SHP77 treated with DMSO at 0.1 percent for 48 hours (cell line): ENCODE measurements at regions not wholly inside any gene's neighbourhood (a gene's known extent, or its start where the extent isn't known, plus 50 kb on each side); places are given as distances from the start of the nearest gene placed in this dataset.
"Not testable (repeated sequence)": the region's sequence is repeated elsewhere in the genome, so short reads cannot be mapped to it uniquely, and the experiment has no call there.

Experiments used
- DNase-seq: peaks from one replicate; lab custom pipeline; 2025; lab: John Stamatoyannopoulos, UW

GRCh38 chr11:47928426-47928825, 51.9 kb upstream of the PTPRJ start:
- DNase-seq, result no peak

- DNase-seq, result no peak
Measured at GRCh38 chr11:47924184-47924691, 56.1 kb upstream of the PTPRJ start.

GRCh38 chr11:47923667-47924066, 56.7 kb upstream of the PTPRJ start:
- no peak for DNase-seq

GRCh38 chr11:47921080-47921555, 59.2 kb upstream of the PTPRJ start:
- DNase-seq, result not testable (repeated sequence)

- DNase-seq, result no peak
Measured at GRCh38 chr11:47918882-47919495, 61.4 kb upstream of the PTPRJ start.

- no peak for DNase-seq
Measured at GRCh38 chr11:47918370-47918690, 62.0 kb upstream of the PTPRJ start.

- peak; percentile 88 for DNase-seq
Measured at GRCh38 chr11:47917599-47918369, 62.6 kb upstream of the PTPRJ start.

- no peak for DNase-seq
Measured at GRCh38 chr11:47916361-47916841, 64.0 kb upstream of the PTPRJ start.

- no peak for DNase-seq
Measured at GRCh38 chr11:47915783-47916182, 64.6 kb upstream of the PTPRJ start.

- DNase-seq, result no peak
Measured at GRCh38 chr11:47915374-47915773, 65.0 kb upstream of the PTPRJ start.

- no peak for DNase-seq
Measured at GRCh38 chr11:47914743-47915142, 65.6 kb upstream of the PTPRJ start.

GRCh38 chr11:47913529-47914244, 65.5 kb upstream of the NUP160 start:
- DNase-seq, result no peak

GRCh38 chr11:47912843-47913437, 64.8 kb upstream of the NUP160 start:
- DNase-seq, result no peak

GRCh38 chr11:47911149-47911548, 63.0 kb upstream of the NUP160 start:
- DNase-seq, result no peak

GRCh38 chr11:47908198-47908597, 60.0 kb upstream of the NUP160 start:
- no peak for DNase-seq

GRCh38 chr11:47907499-47907898, 59.3 kb upstream of the NUP160 start:
- no peak for DNase-seq

GRCh38 chr11:47906066-47906465, 57.9 kb upstream of the NUP160 start:
- DNase-seq, result no peak

- no peak for DNase-seq
Measured at GRCh38 chr11:47905358-47906059, 57.4 kb upstream of the NUP160 start.

- no peak for DNase-seq
Measured at GRCh38 chr11:47904808-47905207, 56.7 kb upstream of the NUP160 start.

GRCh38 chr11:47904048-47904447, 55.9 kb upstream of the NUP160 start:
- DNase-seq, result no peak

GRCh38 chr11:47899801-47900200, 51.7 kb upstream of the NUP160 start:
- DNase-seq, result no peak
